NCI-H526 (cell line): ENCODE measurements at regions not wholly inside any gene's neighbourhood (a gene's known extent, or its start where the extent isn't known, plus 50 kb on each side); places are given as distances from the start of the nearest gene placed in this dataset.
"Not testable (repeated sequence)": the region's sequence is repeated elsewhere in the genome, so short reads cannot be mapped to it uniquely, and the experiment has no call there.

Experiments
- DNase-seq, 2 experiments: peaks; one replicate each; lab custom pipeline; 2025; lab: John Stamatoyannopoulos, UW

GRCh38 chr13:107819071-107819470, 396.3 kb downstream of the LIG4 start:
- no peak for DNase-seq

GRCh38 chr13:107817647-107818287, 397.6 kb downstream of the LIG4 start:
- DNase-seq, result no peak

GRCh38 chr13:107812014-107812412, 403.3 kb downstream of the LIG4 start:
- DNase-seq, result no peak

- DNase-seq, result no peak
Observed at GRCh38 chr13:107811233-107812013, 403.9 kb downstream of the LIG4 start.

GRCh38 chr13:107809125-107809524, 406.2 kb downstream of the LIG4 start:
- DNase-seq, result no peak

- DNase-seq, result no peak
Observed at GRCh38 chr13:107808389-107808788, 406.9 kb downstream of the LIG4 start.

- no peak for DNase-seq
Observed at GRCh38 chr13:107807306-107808073, 407.8 kb downstream of the LIG4 start.

GRCh38 chr13:107806726-107807125, 408.6 kb downstream of the LIG4 start:
- DNase-seq, result no peak

- DNase-seq, result no peak
Observed at GRCh38 chr13:107803822-107804495, 411.4 kb downstream of the LIG4 start.

GRCh38 chr13:107801621-107802020, 413.7 kb downstream of the LIG4 start:
- DNase-seq, result no peak

- DNase-seq, result no peak
Observed at GRCh38 chr13:107799001-107799400, 416.3 kb downstream of the LIG4 start.

- DNase-seq, result no peak
Observed at GRCh38 chr13:107790397-107790796, 424.9 kb downstream of the LIG4 start.

GRCh38 chr13:107788464-107789165, 426.7 kb downstream of the LIG4 start:
- DNase-seq, result no peak

GRCh38 chr13:107782646-107783045, 432.7 kb downstream of the LIG4 start:
- not testable (repeated sequence) for DNase-seq

GRCh38 chr13:107778094-107778493, 437.2 kb downstream of the LIG4 start:
- no peak for DNase-seq

- no peak for DNase-seq
Observed at GRCh38 chr13:107770541-107770940, 444.8 kb downstream of the LIG4 start.

GRCh38 chr13:107767119-107767518, 448.2 kb downstream of the LIG4 start:
- no peak for DNase-seq

- DNase-seq, result no peak
Observed at GRCh38 chr13:107765724-107766401, 449.5 kb downstream of the LIG4 start.

GRCh38 chr13:107764046-107764445, 451.3 kb downstream of the LIG4 start:
- no peak for DNase-seq

- no peak for DNase-seq
Observed at GRCh38 chr13:107753748-107754147, 461.6 kb downstream of the LIG4 start.

GRCh38 chr13:107753291-107753690, 462.0 kb downstream of the LIG4 start:
- no peak for DNase-seq
